ENCODE measurements at regions not wholly inside any gene's neighbourhood (a gene's known extent, or its start where the extent isn't known, plus 50 kb on each side); places are given as distances from the start of the nearest gene placed in this dataset.

DNA sequence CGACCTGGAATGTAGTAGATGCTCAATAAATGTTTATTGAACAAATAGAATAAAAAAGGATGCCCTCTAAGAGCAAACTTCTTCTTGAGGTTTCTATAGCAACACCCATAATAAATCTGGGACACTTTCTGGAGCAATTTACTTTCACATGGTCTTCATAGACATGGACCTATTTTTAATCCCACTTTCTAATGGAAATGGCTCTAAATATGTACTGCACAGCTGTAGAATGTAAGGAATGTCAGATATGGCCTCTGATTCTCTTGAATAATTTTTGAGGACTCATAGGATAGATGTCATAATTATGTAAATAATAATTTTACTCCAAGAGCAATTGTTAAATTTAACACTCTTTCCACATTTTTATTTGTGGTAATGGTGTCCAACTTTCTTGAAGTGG is 133.5 kb upstream of the DAAM1 start:
- H3K79me1 ChIP-seq (ENCODE audit: insufficient read depth, low read depth, low read length, poor library complexity, severe bottlenecking), result no peaks in the 10 kb centered on the region
- H3K27ac ChIP-seq (ENCODE audit: insufficient read length, low read depth, low read length), result no peak overlapping the region
- no peak overlapping the region for H2AFZ ChIP-seq (ENCODE audit: low read length)
- H2BK15ac ChIP-seq (ENCODE audit: low read depth, low read length), result no peak overlapping the region
- no peak overlapping the region for H2AK5ac ChIP-seq (ENCODE audit: insufficient read length, low read length)
- no peaks in the 10 kb centered on the region for H3K23me2 ChIP-seq (ENCODE audit: insufficient read length, low read depth, low read length, poor library complexity, severe bottlenecking)
- no peak overlapping the region for H3K4ac ChIP-seq (ENCODE audit: low read depth, low read length)
- H3K4me1 ChIP-seq (ENCODE audit: insufficient read depth, low read length), result no peaks in the 10 kb centered on the region
- no peak overlapping the region for H2BK12ac ChIP-seq (ENCODE audit: insufficient read length, low read depth, low read length)
- H4K5ac ChIP-seq (ENCODE audit: insufficient read length, low read depth, low read length), result no peak overlapping the region
- H3K4me3 Mint-ChIP-seq, result no peak overlapping the region
- no peak overlapping the region for H3K23ac ChIP-seq (ENCODE audit: insufficient read length, low read depth, low read length)
- H3K9ac ChIP-seq (ENCODE audit: extremely low read depth, insufficient read length, low read length), result no peak overlapping the region
- H3K9me3 ChIP-seq (ENCODE audit: control insufficient read depth, low read depth, low read length), result no peaks in the 10 kb centered on the region
- H3K14ac ChIP-seq (ENCODE audit: insufficient read depth, low read length), result no peak overlapping the region
- no peak for DNase-seq
- no peaks in the 10 kb centered on the region for H4K20me1 ChIP-seq (ENCODE audit: control insufficient read depth, insufficient read depth, insufficient read length)
- H3K4me2 ChIP-seq (ENCODE audit: insufficient read depth, insufficient read length, low read length), result no peak overlapping the region
- peaks cover 4 to 10% of the 10 kb centered on the region in 2 experiments; a peak in 4 of 5 replicates for H3K9me3 Mint-ChIP-seq
- H2BK120ac ChIP-seq (ENCODE audit: low read depth, low read length, poor library complexity, severe bottlenecking), result no peak overlapping the region
- H3K27ac Mint-ChIP-seq, result no peak overlapping the region
- H2BK5ac ChIP-seq (ENCODE audit: insufficient read length, low read length), result no peak overlapping the region
- H3K18ac ChIP-seq (ENCODE audit: insufficient read length, low read depth, low read length), result no peak overlapping the region
- no peaks in the 10 kb centered on the region for H3K4me1 Mint-ChIP-seq
- TF ChIP-seq CTCF (conservative IDR thresholded peaks at IDR 0.05), result no peak
- H3K36me3 Mint-ChIP-seq (ENCODE audit: insufficient read depth in 1 of 3, low read depth in 3 of 3), result peaks cover 0 to 3% (median 3%) of the 10 kb centered on the region in 3 experiments; a peak in 3 of 7 replicates
- H3K79me2 ChIP-seq (ENCODE audit: insufficient read depth, low read length), result no peaks in the 10 kb centered on the region
- no peak overlapping the region for H3T11ph ChIP-seq (ENCODE audit: low read length)
- no peaks in the 10 kb centered on the region for H3K27me3 Mint-ChIP-seq (ENCODE audit: low read depth)
- no peak overlapping the region for H4K8ac ChIP-seq (replicated peaks; ENCODE audit: insufficient read length, low read depth, low read length)
- no CpG with 5 or more reads among the region's 1 CpG for WGBS (ENCODE audit: extremely low coverage, insufficient read length, low lambda C conversion rate)
- no peaks in the 10 kb centered on the region for H3K27me3 ChIP-seq (ENCODE audit: insufficient read depth, low read length)
- no peak overlapping the region for H4K91ac ChIP-seq (ENCODE audit: insufficient read length, low read depth, low read length)
- H2BK20ac ChIP-seq (ENCODE audit: low read depth, low read length, poor library complexity, severe bottlenecking), result no peak overlapping the region
- H3K56ac ChIP-seq (ENCODE audit: insufficient read length, low read depth, low read length), result no peak overlapping the region
